Liver (tissue), 8 donors: ENCODE measurements at regions not wholly inside any gene's neighbourhood (a gene's known extent, or its start where the extent isn't known, plus 50 kb on each side); places are given as distances from the start of the nearest gene placed in this dataset.

Experiments used
- DNase-seq: peaks from one replicate; pipeline ENCODE4 v3.0.0-alpha.2; 2017; ENCODE audit warnings: low spot score
- H3K27ac ChIP-seq, 2 donors: one replicate each; pipeline ENCODE4 v1.7.0; 2013; ENCODE audit warnings: inconsistent platforms in 2 of 2, low read length in 2 of 2, control low read depth in 1 of 2, low read depth in 1 of 2, mild to moderate bottlenecking in 1 of 2
- H3K27me3 ChIP-seq, 4 donors: one replicate each; pipeline versions ENCODE4 v1.6.1 to v1.7.0; 2013; ENCODE audit warnings: low read length in 3 of 4, inconsistent platforms in 1 of 4, mild to moderate bottlenecking in 1 of 4, moderate library complexity in 1 of 4; ENCODE audit not compliant: control insufficient read depth in 4 of 4, insufficient read depth in 4 of 4
- H3K36me3 ChIP-seq, 4 donors: one replicate each; pipeline versions ENCODE4 v1.6.1 to v1.7.0; 2013; ENCODE audit warnings: low read length in 3 of 4, mild to moderate bottlenecking in 3 of 4, low read depth in 1 of 4, moderate library complexity in 1 of 4; ENCODE audit not compliant: control insufficient read depth in 4 of 4, insufficient read depth in 3 of 4
- H3K4me1 ChIP-seq, 4 donors: one replicate each; pipeline versions ENCODE4 v1.6.1 to v1.7.0; 2013; ENCODE audit warnings: low read length in 3 of 4, mild to moderate bottlenecking in 3 of 4, moderate library complexity in 1 of 4; ENCODE audit not compliant: control insufficient read depth in 4 of 4, insufficient read depth in 4 of 4
- H3K4me3 ChIP-seq, 3 donors: one replicate each; pipeline versions ENCODE4 v1.6.1 to v1.7.0; 2013; ENCODE audit warnings: low read length in 3 of 3, control low read depth in 1 of 3, low read depth in 1 of 3, mild to moderate bottlenecking in 1 of 3
- H3K9ac ChIP-seq, 2 donors: one replicate each; pipeline ENCODE4 v1.7.0; 2013; ENCODE audit warnings: low read length in 2 of 2, mild to moderate bottlenecking in 2 of 2, moderate library complexity in 2 of 2, control low read depth in 1 of 2, low read depth in 1 of 2
- H3K9me3 ChIP-seq, 4 donors: one replicate each; pipeline versions ENCODE4 v1.6.1 to v1.7.0; 2013; ENCODE audit warnings: low read length in 3 of 4; ENCODE audit not compliant: control insufficient read depth in 4 of 4
- EGR1 ChIP-seq, 2 donors: IDR thresholded peaks; 2 replicates each; pipeline ENCODE4 v1.6.1; 2016 to 2018; ENCODE audit warnings: antibody characterized with exemption in 2 of 2, low read depth in 2 of 2
- FOXA1 ChIP-seq: IDR thresholded peaks from 2 replicates; pipeline ENCODE4 v1.6.1; 2016; ENCODE audit warnings: antibody characterized with exemption
- FOXA2 ChIP-seq: IDR thresholded peaks from 2 replicates; pipeline ENCODE4 v1.6.1; 2016; ENCODE audit warnings: antibody characterized with exemption
- GABPA ChIP-seq, 2 donors: IDR thresholded peaks in 1 of 2; conservative IDR thresholded peaks in 1 of 2; 2 replicates each; pipeline ENCODE4 v1.6.1; 2016; ENCODE audit warnings: antibody characterized with exemption in 2 of 2, mild to moderate bottlenecking in 1 of 2, moderate library complexity in 1 of 2
- HNF4G ChIP-seq: IDR thresholded peaks from 2 replicates; pipeline ENCODE4 v1.6.1; 2016; ENCODE audit warnings: antibody characterized with exemption
- NR2F2 ChIP-seq: IDR thresholded peaks from 2 replicates; pipeline ENCODE4 v1.6.1; 2016; ENCODE audit warnings: antibody characterized with exemption
- RAD21 ChIP-seq, 2 donors: IDR thresholded peaks; 2 replicates each; pipeline ENCODE4 v1.6.1; 2016; ENCODE audit warnings: antibody characterized with exemption in 2 of 2, mild to moderate bottlenecking in 2 of 2
- RXRA ChIP-seq, 2 donors: IDR thresholded peaks; 2 replicates each; pipeline ENCODE4 v1.6.1; 2017 to 2018; ENCODE audit warnings: antibody characterized with exemption in 2 of 2, mild to moderate bottlenecking in 1 of 2
- SP1 ChIP-seq: IDR thresholded peaks from 2 replicates; pipeline ENCODE4 v1.6.1; 2018; ENCODE audit warnings: antibody characterized with exemption, mild to moderate bottlenecking
- TAF1 ChIP-seq: conservative IDR thresholded peaks from 2 replicates; pipeline ENCODE4 v1.6.1; 2016; ENCODE audit warnings: antibody characterized with exemption, mild to moderate bottlenecking
- YY1 ChIP-seq: IDR thresholded peaks from 2 replicates; pipeline ENCODE4 v1.6.1; 2016; ENCODE audit warnings: antibody characterized with exemption, mild to moderate bottlenecking
- WGBS: extraction: QIAGEN DNeasy Blood & Tissue Kit; methylation state at CpG from one replicate; pipeline ENCODE4 v1.1.7; 2013; 5-methylcytosine and 5-hydroxymethylcytosine counted together
- TF ChIP-seq, protein P1 (sequence below): IDR thresholded peaks from 2 replicates; pipeline ENCODE4 v1.6.1; 2016; ENCODE audit warnings: antibody characterized with exemption
- TF ChIP-seq, protein P2 (sequence below): IDR thresholded peaks from 2 replicates; pipeline ENCODE4 v1.6.1; 2016; ENCODE audit warnings: antibody characterized with exemption
- TF ChIP-seq, protein P3 (sequence below): IDR thresholded peaks from 2 replicates; pipeline ENCODE4 v1.6.1; 2016; ENCODE audit warnings: antibody characterized with exemption
- TF ChIP-seq, protein P4 (sequence below): fragments of 150-350 bp; IDR thresholded peaks from 2 replicates; pipeline ENCODE4 v1.5.1; 2017; ENCODE audit warnings: improper control_type of control experiment, low read depth, low read length; ENCODE audit not compliant: missing input control
- donor health status: healthy.
- donor health status: healthy.
- donor health status: healthy.
- donor health status: healthy.
- donor health status: healthy.

DNA sequence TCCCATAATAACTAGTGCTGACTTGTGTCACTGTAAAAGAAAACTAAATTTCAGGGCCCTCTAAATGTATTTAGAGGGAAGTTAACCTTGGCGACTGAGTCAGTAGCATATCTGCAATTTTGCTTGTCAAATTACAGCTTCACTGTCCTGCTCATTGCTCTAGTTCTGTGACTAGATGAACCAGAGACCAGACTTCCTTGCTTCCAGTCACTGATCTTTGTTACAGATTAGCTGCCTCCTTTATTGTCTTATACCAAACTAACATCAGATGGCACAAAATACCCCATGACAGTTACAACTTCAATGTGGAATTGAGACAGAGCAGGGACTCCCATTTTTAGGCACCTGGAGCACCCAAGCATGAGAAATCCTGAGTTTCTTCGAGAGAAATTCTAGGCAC lies 79.9 kb upstream of the POM121L12 start:
- H3K36me3 ChIP-seq: no peaks in the 10 kb centered on the region
- no peaks in the 10 kb centered on the region for H3K9me3 ChIP-seq
- H3K4me1 ChIP-seq: no peaks in the 10 kb centered on the region
- WGBS: 70% methylated on average over 2 of the region's 2 CpGs
- H3K4me3 ChIP-seq: no peak overlapping the region
- TF ChIP-seq, protein P1, sequence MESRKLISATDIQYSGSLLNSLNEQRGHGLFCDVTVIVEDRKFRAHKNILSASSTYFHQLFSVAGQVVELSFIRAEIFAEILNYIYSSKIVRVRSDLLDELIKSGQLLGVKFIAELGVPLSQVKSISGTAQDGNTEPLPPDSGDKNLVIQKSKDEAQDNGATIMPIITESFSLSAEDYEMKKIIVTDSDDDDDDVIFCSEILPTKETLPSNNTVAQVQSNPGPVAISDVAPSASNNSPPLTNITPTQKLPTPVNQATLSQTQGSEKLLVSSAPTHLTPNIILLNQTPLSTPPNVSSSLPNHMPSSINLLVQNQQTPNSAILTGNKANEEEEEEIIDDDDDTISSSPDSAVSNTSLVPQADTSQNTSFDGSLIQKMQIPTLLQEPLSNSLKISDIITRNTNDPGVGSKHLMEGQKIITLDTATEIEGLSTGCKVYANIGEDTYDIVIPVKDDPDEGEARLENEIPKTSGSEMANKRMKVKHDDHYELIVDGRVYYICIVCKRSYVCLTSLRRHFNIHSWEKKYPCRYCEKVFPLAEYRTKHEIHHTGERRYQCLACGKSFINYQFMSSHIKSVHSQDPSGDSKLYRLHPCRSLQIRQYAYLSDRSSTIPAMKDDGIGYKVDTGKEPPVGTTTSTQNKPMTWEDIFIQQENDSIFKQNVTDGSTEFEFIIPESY: no peak
- TF ChIP-seq YY1 (no peak), HNF4G (no peak), GABPA (IDR thresholded peaks at IDR 0.05 in 1 of 2, conservative IDR thresholded peaks at IDR 0.05 in 1 of 2) (no peak), FOXA1 (no peak), TAF1 (no peak), EGR1 (IDR thresholded peaks at IDR 0.05; ENCODE audit: low read depth in 2 of 2) (no peak), RAD21 (IDR thresholded peaks at IDR 0.05) (no peak), NR2F2 (no peak), SP1 (no peak), FOXA2 (no peak)
- TF ChIP-seq, protein P2, sequence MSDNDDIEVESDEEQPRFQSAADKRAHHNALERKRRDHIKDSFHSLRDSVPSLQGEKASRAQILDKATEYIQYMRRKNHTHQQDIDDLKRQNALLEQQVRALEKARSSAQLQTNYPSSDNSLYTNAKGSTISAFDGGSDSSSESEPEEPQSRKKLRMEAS: no peak
- TF ChIP-seq, protein P3, sequence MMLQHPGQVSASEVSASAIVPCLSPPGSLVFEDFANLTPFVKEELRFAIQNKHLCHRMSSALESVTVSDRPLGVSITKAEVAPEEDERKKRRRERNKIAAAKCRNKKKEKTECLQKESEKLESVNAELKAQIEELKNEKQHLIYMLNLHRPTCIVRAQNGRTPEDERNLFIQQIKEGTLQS: no peak
- no peak overlapping the region for H3K27ac ChIP-seq
- no peak overlapping the region for H3K9ac ChIP-seq
- H3K27me3 ChIP-seq: no peaks in the 10 kb centered on the region
- no peak for DNase-seq

DNA sequence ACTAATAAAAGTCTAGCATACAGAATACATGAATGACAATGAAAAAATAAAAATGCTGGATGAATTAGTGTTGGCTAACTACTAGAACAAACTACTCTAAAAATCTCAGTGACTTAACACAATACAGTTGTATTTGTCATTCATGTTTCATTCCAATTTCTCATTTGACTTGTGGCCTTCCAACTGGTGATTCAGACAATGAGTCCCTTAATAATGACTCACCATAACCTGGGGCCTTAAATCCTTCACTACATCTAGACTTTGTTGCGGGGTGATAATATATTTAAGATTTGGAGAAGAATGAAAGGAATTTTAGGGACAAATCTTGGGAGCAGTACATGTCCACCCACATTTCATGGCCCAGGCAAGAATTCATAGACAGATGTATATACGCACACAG lies 90.5 kb upstream of the POM121L12 start:
- TF ChIP-seq YY1: no peak
- TF ChIP-seq, protein P4, sequence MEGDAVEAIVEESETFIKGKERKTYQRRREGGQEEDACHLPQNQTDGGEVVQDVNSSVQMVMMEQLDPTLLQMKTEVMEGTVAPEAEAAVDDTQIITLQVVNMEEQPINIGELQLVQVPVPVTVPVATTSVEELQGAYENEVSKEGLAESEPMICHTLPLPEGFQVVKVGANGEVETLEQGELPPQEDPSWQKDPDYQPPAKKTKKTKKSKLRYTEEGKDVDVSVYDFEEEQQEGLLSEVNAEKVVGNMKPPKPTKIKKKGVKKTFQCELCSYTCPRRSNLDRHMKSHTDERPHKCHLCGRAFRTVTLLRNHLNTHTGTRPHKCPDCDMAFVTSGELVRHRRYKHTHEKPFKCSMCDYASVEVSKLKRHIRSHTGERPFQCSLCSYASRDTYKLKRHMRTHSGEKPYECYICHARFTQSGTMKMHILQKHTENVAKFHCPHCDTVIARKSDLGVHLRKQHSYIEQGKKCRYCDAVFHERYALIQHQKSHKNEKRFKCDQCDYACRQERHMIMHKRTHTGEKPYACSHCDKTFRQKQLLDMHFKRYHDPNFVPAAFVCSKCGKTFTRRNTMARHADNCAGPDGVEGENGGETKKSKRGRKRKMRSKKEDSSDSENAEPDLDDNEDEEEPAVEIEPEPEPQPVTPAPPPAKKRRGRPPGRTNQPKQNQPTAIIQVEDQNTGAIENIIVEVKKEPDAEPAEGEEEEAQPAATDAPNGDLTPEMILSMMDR: no peak
- no peak for TF ChIP-seq FOXA2
- TF ChIP-seq RXRA (IDR thresholded peaks at IDR 0.05): no peak
- TF ChIP-seq, protein P3: no peak
- no peak for TF ChIP-seq RAD21 (IDR thresholded peaks at IDR 0.05)
- TF ChIP-seq, protein P2: no peak
- no peak for TF ChIP-seq SP1
- TF ChIP-seq EGR1 (IDR thresholded peaks at IDR 0.05; ENCODE audit: low read depth in 2 of 2): no peak
- no peaks in the 10 kb centered on the region for H3K36me3 ChIP-seq
- WGBS: 89% methylated on average over 2 of the region's 2 CpGs

More for the DNA sequence above, 90.5 kb upstream of the POM121L12 start:
- Histone ChIP-seq H3K9ac (no peak overlapping the region), H3K4me3 (no peak overlapping the region), H3K4me1 (no peaks in the 10 kb centered on the region), H3K27ac (no peak overlapping the region), H3K9me3 (no peaks in the 10 kb centered on the region), H3K27me3 (no peaks in the 10 kb centered on the region)
- no peak for DNase-seq
